Cardiac fibroblast (primary cell): ENCODE measurements at regions not wholly inside any gene's neighbourhood (a gene's known extent, or its start where the extent isn't known, plus 50 kb on each side); places are given as distances from the start of the nearest gene placed in this dataset.

Experiments used
- DNase-seq, 2 donors: peaks; one replicate each; pipeline versions ENCODE4 v3.0.0 to v3.0.0-alpha.2; 2010; ENCODE audit warnings: low read depth in 2 of 2
- H3K4me3 ChIP-seq, 2 donors: replicated peaks in 1 of 2; 1 replicate in 1 of 2; 2 replicates in 1 of 2; pipeline ENCODE4 v1.5.1; 2011; ENCODE audit warnings: low read depth in 2 of 2, low read length in 2 of 2, mild to moderate bottlenecking in 2 of 2, moderate library complexity in 1 of 2
- CTCF ChIP-seq: IDR thresholded peaks from one replicate; pipeline ENCODE4 v1.5.1; 2011; ENCODE audit warnings: low read depth, mild to moderate bottlenecking, low read length, inconsistent platforms

- DNase-seq = no peak
- no peak for TF ChIP-seq CTCF
Measured at GRCh38 chr10:118181021-118181420, 134.3 kb upstream of the RAB11FIP2 start.

GRCh38 chr10:118175148-118175547 is 128.4 kb upstream of the RAB11FIP2 start:
- no peak overlapping the region for H3K4me3 ChIP-seq
- TF ChIP-seq CTCF = no peak
- no peak for DNase-seq

More at GRCh38 chr10:118181021-118181420, 134.3 kb upstream of the RAB11FIP2 start:
- no peak overlapping the region for H3K4me3 ChIP-seq

GRCh38 chr10:118173296-118173695 is 126.6 kb upstream of the RAB11FIP2 start:
- H3K4me3 ChIP-seq = no peak overlapping the region
- TF ChIP-seq CTCF = no peak
- no peak for DNase-seq

GRCh38 chr10:118171861-118172260 is 125.1 kb upstream of the RAB11FIP2 start:
- no peak for TF ChIP-seq CTCF
- no peak overlapping the region for H3K4me3 ChIP-seq
- DNase-seq = no peak

- no peak overlapping the region for H3K4me3 ChIP-seq
- DNase-seq = no peak
- TF ChIP-seq CTCF = no peak
Measured at GRCh38 chr10:118167056-118167700, 120.4 kb upstream of the RAB11FIP2 start.

- DNase-seq = no peak
- H3K4me3 ChIP-seq = no peak overlapping the region
- no peak for TF ChIP-seq CTCF
Measured at GRCh38 chr10:118163217-118163616, 116.5 kb upstream of the RAB11FIP2 start.

GRCh38 chr10:118161461-118162246 is 114.9 kb upstream of the RAB11FIP2 start:
- TF ChIP-seq CTCF = no peak
- no peak overlapping the region for H3K4me3 ChIP-seq
- no peak for DNase-seq
